Brain microvascular endothelial cell (primary cell): ENCODE measurements at regions not wholly inside any gene's neighbourhood (a gene's known extent, or its start where the extent isn't known, plus 50 kb on each side); places are given as distances from the start of the nearest gene placed in this dataset.

Experiments
- DNase-seq: peaks from one replicate; pipeline ENCODE4 v3.0.0-alpha.2; 2020
- H3K27ac ChIP-seq: fragments of 250-450 bp; sonication (Bioruptor Pico); 2 replicates; pipeline ENCODE4 v1.5.1; 2020; ENCODE audit warnings: mild to moderate bottlenecking, moderate library complexity
- H3K27me3 ChIP-seq: fragments of 250-450 bp; sonication (Bioruptor Pico); replicated peaks from 2 replicates; pipeline ENCODE4 v1.5.1; 2020; ENCODE audit warnings: mild to moderate bottlenecking
- H3K36me3 ChIP-seq: fragments of 250-450 bp; sonication (Bioruptor Pico); replicated peaks from 2 replicates; pipeline ENCODE4 v1.5.1; 2020; ENCODE audit warnings: mild to moderate bottlenecking
- H3K4me3 ChIP-seq: 2 replicates; pipeline ENCODE4 v1.5.1; 2011; ENCODE audit warnings: low read depth, mild to moderate bottlenecking, control low read depth, low read length, moderate library complexity
- CTCF ChIP-seq: IDR thresholded peaks from 2 replicates; pipeline ENCODE4 v1.5.1; 2011; ENCODE audit warnings: low read depth, mild to moderate bottlenecking, moderate library complexity, low read length, control low read depth, inconsistent platforms; ENCODE audit errors: missing control alignments
- in situ Hi-C: cut with HindIII; loops from 2 replicates; pipeline ENCODE4 v1.10.0; 2017; ENCODE audit warnings: low sequenced_read_pairs, low pct_ligation_motif_present

- Histone ChIP-seq H3K27me3 (no peaks in the 10 kb centered on the region), H3K36me3 (no peaks in the 10 kb centered on the region), H3K4me3 (no peak overlapping the region), H3K27ac (no peak overlapping the region)
- no peak for DNase-seq
- no peak for TF ChIP-seq CTCF
- in situ Hi-C loops = no loop called here
Measured at GRCh38 chr10:62562795-62563194, 188.6 kb downstream of the ZNF365 start.

- Histone ChIP-seq H3K27ac (no peak overlapping the region), H3K4me3 (no peak overlapping the region), H3K36me3 (no peaks in the 10 kb centered on the region), H3K27me3 (no peaks in the 10 kb centered on the region)
- no peak for DNase-seq
- in situ Hi-C loops = no loop called here
- TF ChIP-seq CTCF = no peak
Measured at GRCh38 chr10:62573929-62574328, 199.8 kb downstream of the ZNF365 start.

- Histone ChIP-seq H3K27me3 (no peaks in the 10 kb centered on the region), H3K4me3 (no peak overlapping the region), H3K36me3 (no peaks in the 10 kb centered on the region), H3K27ac (peak overlapping the region; percentile 77)
- TF ChIP-seq CTCF = no peak
- in situ Hi-C loops = loop anchor here (25.0 kb wide), 1 partner anchor 535 kb away; no protein-coding TSS in a partner anchor
- no peak for DNase-seq
Measured at GRCh38 chr10:62577076-62577475, 202.9 kb downstream of the ZNF365 start.

GRCh38 chr10:62577666-62578291 is 203.6 kb downstream of the ZNF365 start:
- Histone ChIP-seq H3K4me3 (no peak overlapping the region), H3K27ac (peak overlapping the region; percentile 77), H3K36me3 (no peaks in the 10 kb centered on the region), H3K27me3 (no peaks in the 10 kb centered on the region)
- TF ChIP-seq CTCF = no peak
- DNase-seq = peak; percentile 80
- in situ Hi-C loops = loop anchor here (25.0 kb wide), 1 partner anchor 535 kb away; no protein-coding TSS in a partner anchor

- Histone ChIP-seq H3K36me3 (no peaks in the 10 kb centered on the region), H3K27me3 (no peaks in the 10 kb centered on the region), H3K4me3 (no peak overlapping the region), H3K27ac (peak overlapping the region; percentile 77)
- in situ Hi-C loops = loop anchor here (25.0 kb wide), 1 partner anchor 534 kb away; no protein-coding TSS in a partner anchor
- DNase-seq = no peak
- no peak for TF ChIP-seq CTCF
Measured at GRCh38 chr10:62578301-62578700, 204.1 kb downstream of the ZNF365 start.

GRCh38 chr10:62578916-62579315 is 204.7 kb downstream of the ZNF365 start:
- H3K36me3 ChIP-seq = no peaks in the 10 kb centered on the region
- in situ Hi-C loops = loop anchor here (25.0 kb wide), 1 partner anchor 533 kb away; no protein-coding TSS in a partner anchor
- peak overlapping the region; percentile 77 for H3K27ac ChIP-seq
- TF ChIP-seq CTCF = no peak
- no peaks in the 10 kb centered on the region for H3K27me3 ChIP-seq
- DNase-seq = no peak
- H3K4me3 ChIP-seq = no peak overlapping the region
